D341Med (cell line): ENCODE measurements at regions not wholly inside any gene's neighbourhood (a gene's known extent, or its start where the extent isn't known, plus 50 kb on each side); places are given as distances from the start of the nearest gene placed in this dataset.

Experiments
- DNase-seq: peaks from one replicate; pipeline ENCODE4 v3.0.0; 2012; ENCODE audit warnings: low spot score

DNA sequence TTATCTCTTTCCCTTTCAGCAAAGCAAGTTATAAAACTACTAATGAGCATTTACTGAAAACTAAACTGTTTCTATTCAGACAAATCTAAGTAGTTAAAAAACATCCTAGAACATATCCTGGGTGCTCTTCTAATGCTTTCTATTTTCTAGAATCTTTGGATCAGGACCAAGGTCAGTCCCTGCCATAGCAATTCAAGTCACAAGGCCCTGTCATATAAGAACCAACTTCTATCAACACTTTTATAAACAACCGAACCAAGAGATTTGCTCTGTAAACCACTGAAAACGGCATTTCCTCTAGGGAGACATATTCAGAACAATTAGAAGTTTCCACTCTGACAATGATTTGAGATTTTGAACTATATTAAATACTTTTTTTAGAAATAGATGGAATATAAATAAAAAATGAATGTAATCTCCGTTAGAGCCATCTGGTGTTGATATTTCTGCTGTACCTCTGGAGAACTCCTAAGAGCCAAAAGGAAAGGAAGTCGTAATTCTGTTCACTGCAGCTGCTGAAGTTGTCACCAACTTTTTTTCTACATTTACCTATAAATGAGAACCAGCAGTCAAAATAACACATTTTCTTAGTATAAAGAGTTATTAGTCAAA, 51.4 kb upstream of the LGSN start:
- no peak for DNase-seq

DNA sequence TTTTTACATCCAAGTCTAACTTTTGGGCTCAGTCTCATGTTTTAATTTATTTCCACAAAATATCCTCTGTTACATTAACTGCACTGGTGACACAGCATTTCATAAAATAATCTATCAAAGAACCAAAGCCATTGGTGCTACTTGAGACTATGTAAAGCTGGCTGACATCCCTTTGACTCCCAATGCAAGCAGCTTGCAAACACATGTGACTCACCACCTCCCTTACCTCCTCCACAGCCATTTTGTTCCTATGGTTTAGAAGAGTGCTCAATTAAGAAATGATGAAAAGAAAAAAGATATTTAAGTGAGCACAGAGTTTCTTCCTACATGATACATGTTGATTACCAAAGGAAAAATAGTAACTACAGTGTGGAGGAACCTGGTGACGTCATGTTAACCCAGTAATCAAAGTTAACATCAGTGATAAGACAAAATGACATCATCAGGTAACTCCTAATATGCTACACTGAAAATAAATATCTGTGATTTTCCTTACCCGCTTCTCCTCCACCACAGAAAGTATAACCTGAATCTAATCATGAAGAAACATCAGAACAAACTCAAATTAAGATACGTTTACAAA, 53.3 kb upstream of the LGSN start:
- no peak for DNase-seq

DNA sequence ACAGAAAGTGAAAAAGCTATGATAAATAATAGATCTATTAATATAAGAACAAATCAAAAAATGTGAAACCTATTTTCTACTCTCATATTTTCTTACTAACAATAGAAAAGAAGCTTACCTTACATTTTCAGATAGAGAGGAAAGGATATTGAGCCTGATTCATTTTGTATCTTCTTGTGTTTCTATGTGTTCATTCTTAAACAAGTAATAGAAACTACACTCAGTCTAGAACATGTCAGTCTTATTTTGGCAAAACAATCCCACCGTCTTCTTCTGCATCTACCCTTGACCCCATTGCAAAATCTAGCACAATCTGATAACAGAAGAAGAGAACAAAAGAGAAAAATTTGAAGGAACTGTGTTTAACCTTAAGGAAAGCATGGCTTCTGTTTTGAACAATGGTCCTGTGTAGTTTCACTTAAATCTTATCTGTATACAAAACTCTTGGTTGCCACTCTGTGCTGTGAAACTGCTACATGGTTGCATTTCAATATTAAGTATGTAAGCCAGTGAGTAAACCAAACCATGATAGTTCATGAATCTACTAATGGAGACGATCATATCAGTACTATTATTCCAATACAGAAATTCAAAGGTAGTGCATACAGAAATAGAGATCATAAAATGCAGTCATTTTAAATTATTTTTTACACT, 69.5 kb upstream of the LGSN start:
- no peak for DNase-seq

DNA sequence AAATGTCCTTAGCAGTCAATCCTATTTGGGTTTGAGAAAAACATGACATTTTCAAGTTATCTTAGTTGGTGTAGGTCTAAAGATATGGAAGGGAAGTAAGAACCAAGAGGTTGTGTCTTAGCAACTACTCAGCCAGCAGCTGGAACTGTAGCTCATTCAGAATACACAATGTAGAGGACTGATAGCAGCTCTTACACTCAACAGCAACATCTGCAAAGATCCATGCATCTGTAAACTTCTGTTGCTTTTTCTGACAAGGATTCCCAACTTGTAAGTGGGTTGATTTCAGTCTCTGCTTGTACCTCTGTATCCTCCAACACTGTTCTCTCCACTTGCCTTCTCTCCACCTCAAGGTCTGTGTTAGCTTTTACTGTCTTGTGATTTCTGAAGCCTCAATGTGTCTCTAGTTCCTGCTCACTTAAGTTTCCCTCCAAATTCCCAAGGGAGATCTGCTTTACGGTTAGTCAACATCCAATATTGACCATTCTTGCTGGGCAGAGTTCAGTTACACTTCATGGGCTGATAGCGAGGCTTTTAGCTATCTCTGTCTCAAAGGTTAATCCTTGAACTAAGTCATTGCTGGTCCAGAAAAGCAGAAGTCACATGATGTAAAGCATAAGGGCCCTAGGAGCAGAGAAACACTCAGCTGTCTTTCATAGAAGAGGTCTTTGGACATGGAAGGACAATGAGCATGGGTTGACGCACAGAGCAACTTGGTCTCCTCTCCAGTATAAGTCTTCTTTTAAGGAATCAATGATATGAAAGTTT, 71.6 kb upstream of the LGSN start:
- DNase-seq, result no peak

DNA sequence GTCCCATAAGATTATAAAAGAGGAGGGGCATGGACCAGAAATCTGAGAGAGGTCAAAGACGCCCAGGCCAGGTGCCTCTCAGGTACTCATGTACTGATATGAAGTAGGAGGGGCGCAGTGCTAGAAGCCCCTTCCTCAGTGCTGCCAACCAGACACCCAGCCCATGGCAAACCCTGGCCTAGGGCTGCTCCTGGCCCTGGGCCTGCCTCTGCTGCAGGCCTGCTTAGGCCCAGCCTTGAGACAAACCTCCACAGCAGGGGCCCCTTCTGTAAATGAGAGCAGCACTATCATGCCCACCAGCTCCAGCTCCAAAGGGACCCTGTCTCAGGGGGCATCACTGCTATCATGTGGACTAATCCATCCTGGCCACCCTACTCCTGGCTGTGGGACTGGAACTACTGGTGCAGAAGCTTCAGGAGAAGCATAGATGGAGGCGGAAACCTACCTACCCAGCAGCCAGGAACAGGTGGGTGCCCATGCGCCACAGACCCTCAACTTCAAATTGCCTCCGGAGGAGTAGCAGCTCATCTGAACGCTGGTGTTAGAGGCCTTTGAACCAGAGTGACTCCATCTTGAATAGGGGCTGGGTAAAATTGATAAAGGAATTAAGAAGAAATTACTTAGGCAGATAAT, 72.4 kb upstream of the LGSN start:
- no peak for DNase-seq

DNA sequence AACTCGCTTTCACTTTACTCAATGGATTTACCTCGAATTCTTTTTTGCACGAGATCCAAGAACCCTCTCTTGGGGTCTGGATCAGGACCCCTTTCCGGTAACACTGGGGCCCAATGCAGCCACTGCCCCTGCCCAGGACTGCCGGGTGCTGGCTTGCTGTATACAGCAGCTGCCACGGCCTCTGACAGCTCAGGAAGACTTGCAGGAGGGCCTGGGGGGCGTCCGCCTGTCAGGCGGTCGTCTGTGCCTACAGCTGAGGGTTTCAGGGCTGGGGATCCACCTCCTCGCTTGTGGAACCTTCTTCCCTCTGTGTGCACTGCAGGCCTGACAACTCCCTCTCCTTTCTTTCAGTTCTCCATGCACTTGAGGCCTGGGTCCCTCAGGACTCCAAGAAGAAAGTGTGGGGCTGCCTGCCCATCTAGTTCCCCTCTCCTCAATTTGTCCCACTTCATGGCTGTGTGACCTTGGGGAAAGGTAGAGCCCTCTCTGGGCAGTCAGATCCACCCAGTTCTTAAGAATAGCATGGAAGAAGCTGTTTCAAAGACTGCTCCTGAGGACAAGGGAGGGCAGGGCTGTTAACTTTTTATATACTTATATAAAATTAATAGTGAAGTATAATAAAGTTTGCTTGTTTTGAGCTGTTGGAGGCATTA, 75.0 kb upstream of the LGSN start:
- DNase-seq, result no peak

DNA sequence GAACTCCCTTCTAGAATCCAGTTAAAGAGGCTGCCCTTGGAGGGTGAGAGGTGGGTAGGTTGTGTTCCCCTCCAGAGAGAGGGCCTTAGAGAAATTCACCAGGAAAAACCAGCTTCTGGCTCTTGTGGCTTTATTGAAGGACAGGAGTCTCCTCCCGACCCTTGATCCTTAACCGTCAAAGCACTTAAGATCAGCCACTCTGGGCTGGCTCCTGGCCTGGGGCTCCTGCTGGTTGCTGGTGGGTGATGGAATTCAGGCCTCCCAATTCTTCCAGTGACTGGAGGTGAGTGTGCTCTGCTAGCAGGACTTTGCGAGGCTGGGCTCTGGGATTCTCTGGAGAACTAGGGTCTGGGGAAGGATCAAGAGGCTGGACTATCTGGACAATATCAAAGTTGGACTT, 75.6 kb upstream of the LGSN start:
- DNase-seq, result no peak

DNA sequence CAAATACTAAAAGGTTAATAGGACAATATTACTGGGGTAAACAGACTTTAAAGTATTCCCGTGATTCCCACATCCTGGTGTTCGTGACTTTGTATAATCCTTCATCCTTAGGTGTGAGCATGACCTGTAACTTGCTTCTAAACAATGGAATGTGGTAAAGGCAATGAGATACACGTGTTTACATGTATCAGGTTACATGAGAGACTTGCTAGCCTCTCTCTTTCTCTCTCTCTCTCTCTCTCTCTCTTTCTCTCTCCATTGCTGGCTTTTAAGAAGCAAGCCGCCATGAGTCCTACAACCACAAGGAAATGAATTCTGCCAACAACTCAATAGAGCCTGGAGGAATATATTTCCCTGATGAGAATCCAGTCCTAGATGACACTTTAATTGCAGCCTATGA, 83.9 kb upstream of the LGSN start:
- no peak for DNase-seq

DNA sequence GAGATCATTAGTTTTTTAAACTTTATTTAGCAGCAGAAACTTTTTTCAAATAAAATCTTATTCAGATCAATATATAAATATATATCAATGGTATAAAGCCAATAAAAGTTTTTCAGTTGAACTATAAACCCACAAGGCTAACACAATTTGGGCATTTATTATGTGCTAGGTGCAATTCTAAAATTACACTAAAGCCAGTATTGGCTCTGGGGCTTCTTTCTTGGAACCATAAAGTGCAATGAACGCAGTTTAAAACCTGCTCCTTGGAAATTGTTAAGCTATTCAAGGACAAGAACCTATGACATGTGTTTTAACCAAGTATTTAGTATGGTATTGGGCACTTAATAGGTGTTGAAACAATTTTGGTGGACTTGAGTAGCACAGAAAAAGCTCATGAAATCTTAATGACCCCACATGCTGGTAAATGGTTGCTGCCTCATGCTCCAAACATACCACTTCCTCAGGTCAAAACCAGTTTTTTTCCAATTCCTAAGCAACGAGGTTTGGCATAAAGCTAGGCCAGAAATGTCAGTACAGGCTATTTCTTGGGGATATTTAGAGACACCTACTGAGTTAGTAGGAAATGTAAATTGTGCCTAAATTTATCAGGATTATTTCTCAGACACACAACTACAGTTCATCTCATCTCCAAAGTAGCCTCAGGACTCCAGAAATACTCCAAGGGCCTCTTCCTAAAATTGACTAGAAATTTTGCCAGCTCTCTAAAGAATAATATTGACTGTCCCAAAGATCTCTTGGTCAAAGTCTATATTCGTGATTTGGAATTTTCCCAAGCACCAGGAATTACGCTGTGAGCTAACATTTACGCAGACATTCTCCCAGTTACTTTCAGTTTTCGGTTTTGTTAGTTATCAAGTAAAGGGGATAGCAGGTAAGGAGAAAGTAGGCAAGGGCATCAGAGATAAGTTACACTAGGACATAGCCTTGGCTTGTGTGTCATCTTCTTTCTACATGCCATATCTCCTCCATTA, 90.9 kb upstream of the LGSN start:
- DNase-seq, result no peak

DNA sequence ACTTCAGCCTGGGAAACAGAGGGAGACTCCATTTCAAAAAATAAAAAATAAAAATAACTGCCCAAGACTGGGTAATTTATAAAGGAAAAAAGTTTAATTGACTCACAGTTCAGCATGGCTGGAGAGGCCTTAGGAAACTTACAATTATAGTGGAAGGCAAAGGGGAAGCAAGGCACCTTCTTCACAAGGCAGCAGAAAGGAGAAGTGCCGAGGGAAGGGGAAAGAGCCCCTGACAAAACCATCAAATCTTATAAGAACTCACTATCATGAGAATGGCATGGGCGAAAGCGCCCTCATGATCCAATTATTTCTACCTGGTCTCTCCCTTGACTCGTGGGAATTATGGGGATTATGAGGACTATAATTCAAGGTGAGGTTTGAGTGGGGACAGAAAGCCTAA, 95.5 kb upstream of the LGSN start:
- DNase-seq, result no peak

DNA sequence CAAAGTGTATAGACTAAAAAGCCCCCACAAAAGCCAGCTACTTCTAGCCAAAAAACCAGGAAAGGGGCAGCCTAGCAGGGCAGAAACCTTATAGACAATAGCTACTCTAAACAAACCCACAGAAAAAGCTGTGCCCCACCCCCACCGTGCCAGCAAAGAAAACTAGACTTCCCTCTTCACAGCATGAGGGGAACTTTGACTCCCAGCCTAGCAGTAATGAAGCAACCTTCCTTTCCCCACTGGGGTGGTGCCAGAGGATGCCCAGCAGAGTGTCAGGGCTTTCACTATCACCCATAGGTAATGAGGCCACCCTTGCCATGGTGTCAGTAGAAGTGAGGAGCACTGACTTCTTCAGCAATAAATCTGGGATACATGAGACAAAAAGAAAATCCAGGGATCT, 99.0 kb upstream of the LGSN start:
- DNase-seq, result no peak

DNA sequence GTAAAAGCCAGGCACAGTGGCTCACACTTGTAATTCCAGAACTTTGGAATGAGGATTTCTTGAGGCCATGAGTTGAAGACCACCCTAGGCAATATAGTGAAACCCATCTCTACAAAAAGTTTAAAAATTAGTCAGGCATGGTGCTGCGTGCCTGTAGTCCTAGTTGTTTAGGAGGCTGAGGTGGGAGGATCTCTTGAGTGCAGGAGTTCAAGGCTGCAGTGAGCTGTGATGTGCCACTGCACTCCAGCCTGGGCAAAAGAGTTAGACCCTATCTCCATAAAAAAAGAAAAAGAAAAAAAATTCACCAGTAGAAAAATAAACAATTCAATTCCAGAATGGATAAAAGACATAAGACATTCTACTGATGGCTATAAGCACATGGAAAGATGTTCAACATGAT, 104.9 kb upstream of the LGSN start:
- DNase-seq, result no peak

DNA sequence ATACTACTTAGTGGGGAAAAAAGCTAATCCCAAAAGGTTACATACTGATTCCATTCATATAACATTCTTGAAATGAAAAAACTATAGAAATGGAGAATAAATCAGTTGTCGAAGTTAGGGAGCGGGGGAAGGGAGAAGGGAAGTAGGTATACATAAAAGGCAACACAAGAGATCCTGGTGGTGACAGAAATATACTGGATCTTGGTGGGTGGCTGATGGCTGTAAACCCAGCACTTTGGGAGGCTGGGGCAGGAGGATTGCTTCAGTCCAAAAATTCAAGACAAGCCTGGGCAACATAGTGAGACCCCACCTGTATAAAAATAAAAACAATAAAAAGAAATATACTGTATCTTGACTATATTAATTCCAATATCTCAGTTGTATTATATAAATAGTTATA, 105.7 kb upstream of the LGSN start:
- no peak for DNase-seq

DNA sequence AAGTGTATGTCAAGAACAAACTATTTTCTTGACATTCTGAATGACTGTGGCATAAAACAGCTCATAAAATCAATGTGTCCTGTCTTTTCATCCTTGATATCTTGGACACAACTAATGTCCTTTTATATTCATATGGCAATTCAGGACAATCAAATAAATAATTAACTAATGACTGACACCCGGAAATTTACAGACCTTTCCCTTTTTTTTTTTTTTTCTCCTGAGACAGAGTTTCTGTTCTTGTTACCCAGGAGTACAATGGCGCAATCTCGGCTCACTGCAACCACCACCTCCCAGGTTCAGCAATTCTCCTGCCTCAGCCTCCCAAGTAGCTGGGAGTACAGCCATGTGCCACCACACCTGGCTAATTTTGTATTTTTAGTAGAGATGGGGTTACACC, 107.1 kb upstream of the LGSN start:
- no peak for DNase-seq

DNA sequence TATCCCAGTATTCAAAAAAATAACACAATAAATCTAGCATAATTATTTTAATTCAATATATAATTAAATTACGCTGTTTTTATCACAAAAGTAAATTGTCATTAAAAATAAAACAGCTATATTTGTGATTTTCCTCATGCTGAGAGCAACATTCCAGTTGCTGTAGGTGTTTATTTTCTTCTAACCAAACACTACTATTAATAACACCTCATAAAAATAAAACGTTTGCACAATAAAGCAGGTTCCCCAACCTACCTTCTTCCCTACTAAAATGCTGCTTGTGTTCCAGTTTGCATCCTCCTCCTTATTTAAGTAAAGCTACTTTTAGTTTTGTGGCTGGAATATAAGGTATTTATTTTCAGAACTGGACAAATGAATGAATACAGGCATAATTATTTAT, 108.2 kb upstream of the LGSN start:
- DNase-seq, result no peak

DNA sequence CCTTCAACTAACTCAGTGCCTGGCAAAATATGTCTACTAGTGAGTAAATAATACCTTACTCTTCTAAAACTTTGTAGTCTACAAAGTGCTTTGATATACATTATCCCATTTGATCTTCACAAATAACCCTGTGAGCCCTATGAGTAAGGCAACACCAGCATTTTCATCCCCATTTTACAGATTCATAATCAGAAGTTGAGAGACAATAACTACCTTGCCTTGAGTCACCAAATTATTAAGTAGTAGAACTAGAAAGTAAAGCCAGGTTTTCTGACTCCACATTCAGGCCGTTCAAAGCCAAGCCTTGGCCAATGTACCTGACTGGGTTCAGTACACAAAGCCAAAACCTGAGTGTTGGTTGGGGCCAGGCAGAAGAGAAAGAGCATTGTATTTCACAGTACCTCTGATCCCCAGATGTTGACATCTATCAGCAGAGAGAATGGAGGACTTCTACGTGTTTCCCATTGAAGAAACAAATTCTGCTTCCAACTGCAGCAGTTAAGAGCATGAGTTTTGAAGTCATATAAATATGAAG, 111.3 kb upstream of the LGSN start:
- DNase-seq, result no peak

DNA sequence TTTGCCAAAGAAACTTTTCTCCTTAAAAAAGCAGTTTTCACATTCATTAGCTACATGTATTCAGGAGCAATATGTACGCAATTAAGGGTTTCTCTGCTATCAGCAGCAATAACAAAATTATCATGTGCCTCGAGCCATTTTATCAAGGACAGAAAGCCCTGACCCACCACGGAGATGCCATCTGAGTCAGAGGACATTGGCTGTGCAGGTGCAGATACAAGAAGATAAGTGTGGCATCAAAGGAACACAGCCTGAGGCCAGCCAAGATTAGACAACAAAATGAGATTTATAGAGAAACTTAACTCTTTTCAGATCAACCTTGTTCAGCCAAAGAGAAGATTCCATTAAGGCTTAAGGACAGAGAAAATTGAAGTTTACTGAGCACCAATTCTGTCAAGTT, 115.2 kb upstream of the LGSN start:
- no peak for DNase-seq

DNA sequence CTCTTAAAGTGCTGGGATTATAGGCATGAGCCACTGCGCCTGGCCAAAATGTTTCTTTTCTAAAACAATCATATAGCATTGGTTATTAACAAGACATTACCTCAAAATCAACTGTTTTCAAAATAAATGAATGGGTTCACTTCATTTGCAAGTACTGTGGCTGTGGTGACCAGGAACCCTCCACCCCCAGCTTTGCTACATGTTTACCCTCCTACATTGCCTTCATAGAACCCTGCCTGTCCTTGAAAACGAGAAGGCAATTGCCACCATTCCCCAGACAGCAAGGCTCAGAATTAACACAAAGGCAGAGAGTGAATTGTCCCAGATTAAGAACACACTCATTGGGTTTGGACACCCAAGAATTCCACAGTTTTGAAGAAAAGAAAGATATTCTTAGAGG, 116.6 kb upstream of the LGSN start:
- no peak for DNase-seq

DNA sequence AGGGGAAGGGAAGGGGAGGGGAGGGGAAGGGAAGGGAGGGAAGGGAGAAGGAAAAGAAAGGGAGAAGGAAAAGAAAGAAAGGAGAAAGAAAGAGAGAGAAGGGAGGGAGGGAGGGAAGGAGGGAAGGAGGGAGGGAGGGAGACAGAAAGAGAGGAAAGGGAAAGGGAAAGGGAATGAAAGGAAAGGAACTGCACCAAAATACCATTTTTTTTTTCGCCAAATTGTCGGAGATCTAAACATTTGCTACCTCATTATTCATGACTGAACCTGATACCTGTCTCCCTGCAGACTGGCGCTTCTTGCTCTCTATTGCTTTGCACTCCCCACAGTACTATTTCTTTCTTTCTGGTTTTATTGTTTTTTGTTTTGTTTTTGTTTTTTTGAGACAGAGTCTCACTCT, 117.3 kb upstream of the LGSN start:
- no peak for DNase-seq

DNA sequence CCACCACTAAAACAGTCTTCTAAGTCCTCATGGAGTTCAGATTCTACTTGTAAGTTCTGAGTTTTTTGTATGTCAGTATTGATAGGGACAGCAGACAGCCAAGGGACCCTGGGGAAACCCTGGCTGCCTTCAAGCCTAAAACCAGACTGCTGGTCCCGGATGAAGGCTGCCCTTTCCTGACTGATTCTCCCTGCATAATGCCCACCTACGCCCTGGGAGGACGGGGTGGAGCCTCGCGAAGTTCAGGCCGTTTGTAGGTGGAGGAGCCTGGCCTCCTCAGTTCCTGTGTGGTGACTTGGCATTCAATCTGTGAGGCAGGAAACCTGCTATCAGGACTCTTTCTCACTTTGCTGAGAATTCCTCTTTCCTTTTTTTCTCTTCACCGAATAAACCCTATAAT, 120.3 kb upstream of the LGSN start:
- DNase-seq, result no peak

DNA sequence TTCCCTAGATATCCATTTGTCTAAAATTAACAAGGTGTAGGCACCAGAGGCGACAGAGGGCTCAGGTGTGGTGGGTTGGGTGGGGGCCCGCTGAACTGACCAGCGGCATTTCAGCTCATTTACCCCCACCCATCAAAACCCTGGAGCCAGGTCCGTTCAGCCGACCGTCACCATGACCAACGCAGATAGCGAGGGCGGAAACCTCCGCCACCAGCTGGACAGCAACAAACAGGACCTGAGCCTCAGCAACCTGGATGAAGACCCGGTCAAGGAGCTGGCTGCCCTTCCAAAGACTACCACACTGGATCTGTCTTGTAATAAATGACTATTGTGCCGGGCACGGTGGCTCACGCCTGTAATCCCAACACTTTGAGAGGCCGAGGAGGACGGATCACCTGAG, 120.8 kb upstream of the LGSN start:
- no peak for DNase-seq
